Esophagus squamous epithelium (tissue), 5 donors: ENCODE measurements at regions not wholly inside any gene's neighbourhood (a gene's known extent, or its start where the extent isn't known, plus 50 kb on each side); places are given as distances from the start of the nearest gene placed in this dataset.

Experiments
- DNase-seq: peaks from one replicate; lab custom pipeline; 2025; lab: John Stamatoyannopoulos, UW
- H3K27ac ChIP-seq, 4 donors: fragments of 200-600 bp; sonication (generic); one replicate each; pipeline ENCODE4 v1.5.1; 2016 to 2019; ENCODE audit warnings: mild to moderate bottlenecking in 1 of 4
- H3K27me3 ChIP-seq, 4 donors: fragments of 200-600 bp; sonication (generic); 1 replicate in 3 of 4; 2 replicates in 1 of 4; pipeline versions ENCODE4 v1.5.1 to v1.6.0; 2017 to 2021; ENCODE audit warnings: antibody characterized with exemption in 1 of 4
- H3K36me3 ChIP-seq, 3 donors: fragments of 200-600 bp; sonication (generic); one replicate each; pipeline ENCODE4 v1.5.1; 2016 to 2019
- H3K4me1 ChIP-seq, 3 donors: fragments of 200-600 bp; sonication (generic); one replicate each; pipeline ENCODE4 v1.5.1; 2017 to 2019
- H3K4me3 ChIP-seq, 4 donors: fragments of 200-600 bp; sonication (generic); 1 replicate in 3 of 4; 2 replicates in 1 of 4; pipeline ENCODE4 v1.5.1; 2016 to 2019; ENCODE audit warnings: mild to moderate bottlenecking in 2 of 4, moderate library complexity in 1 of 4
- H3K9me3 ChIP-seq, 3 donors: fragments of 200-600 bp; sonication (generic); one replicate each; pipeline ENCODE4 v1.5.1; 2016 to 2019
- POLR2A ChIP-seq, 4 donors: fragments of 450-650 bp; IDR thresholded peaks; one replicate each; pipeline ENCODE4 v1.6.1; 2017; ENCODE audit warnings: antibody characterized with exemption in 4 of 4, mild to moderate bottlenecking in 4 of 4, moderate library complexity in 3 of 4
- WGBS, 2 donors: methylation state at CpG; one replicate each; pipeline ENCODE4 v1.1.5; 2018; 5-methylcytosine and 5-hydroxymethylcytosine counted together
- intact Hi-C: fragments of 100-400 bp; cut with DNase I; formaldehyde crosslinking; loops from one replicate; pipeline ENCODE4 v1.15.0; 2022
- TF ChIP-seq, protein P1 (sequence below), 6 experiments: fragments of 450-650 bp in 4 of 6; fragments of 200-600 bp in 2 of 6; sonication (generic) in 2 of 6; IDR thresholded peaks; one replicate each; pipeline ENCODE4 v1.5.1; 2016 to 2019; ENCODE audit warnings: antibody characterized with exemption in 6 of 6, mild to moderate bottlenecking in 4 of 6, moderate library complexity in 4 of 6
- donor health status: DM: yes; HTN: yes; CAD: no.

DNA sequence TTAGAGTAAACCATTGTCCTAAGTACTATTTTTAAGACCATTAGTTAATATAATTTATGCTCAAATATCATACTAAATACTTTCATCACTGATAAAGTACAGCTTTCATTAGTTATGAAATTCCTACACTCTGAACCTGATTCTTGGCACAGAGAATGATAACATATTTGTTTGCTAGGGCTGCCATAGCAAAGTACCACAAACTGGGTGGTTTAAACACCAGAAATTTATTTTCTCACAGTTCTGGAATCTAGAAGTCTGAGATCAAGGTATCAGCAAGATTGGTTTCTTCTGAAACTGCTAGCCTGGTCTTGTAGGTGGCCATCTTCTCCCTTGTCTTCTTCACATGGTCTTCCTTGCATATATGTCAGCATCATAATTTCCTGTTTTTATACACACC is 608.4 kb downstream of the TLE1 start:
- no peak overlapping the region for H3K27ac ChIP-seq
- no peaks in the 10 kb centered on the region for H3K27me3 ChIP-seq
- H3K36me3 ChIP-seq = no peaks in the 10 kb centered on the region
- intact Hi-C loops = no loop called here
- H3K9me3 ChIP-seq = no peaks in the 10 kb centered on the region
- DNase-seq = no peak
- H3K4me3 ChIP-seq = no peak overlapping the region
- peaks cover 0 to 23% (median 0%) of the 10 kb centered on the region in 3 donors for H3K4me1 ChIP-seq
- no peak for TF ChIP-seq POLR2A (IDR thresholded peaks at IDR 0.05)
- TF ChIP-seq, protein P1, sequence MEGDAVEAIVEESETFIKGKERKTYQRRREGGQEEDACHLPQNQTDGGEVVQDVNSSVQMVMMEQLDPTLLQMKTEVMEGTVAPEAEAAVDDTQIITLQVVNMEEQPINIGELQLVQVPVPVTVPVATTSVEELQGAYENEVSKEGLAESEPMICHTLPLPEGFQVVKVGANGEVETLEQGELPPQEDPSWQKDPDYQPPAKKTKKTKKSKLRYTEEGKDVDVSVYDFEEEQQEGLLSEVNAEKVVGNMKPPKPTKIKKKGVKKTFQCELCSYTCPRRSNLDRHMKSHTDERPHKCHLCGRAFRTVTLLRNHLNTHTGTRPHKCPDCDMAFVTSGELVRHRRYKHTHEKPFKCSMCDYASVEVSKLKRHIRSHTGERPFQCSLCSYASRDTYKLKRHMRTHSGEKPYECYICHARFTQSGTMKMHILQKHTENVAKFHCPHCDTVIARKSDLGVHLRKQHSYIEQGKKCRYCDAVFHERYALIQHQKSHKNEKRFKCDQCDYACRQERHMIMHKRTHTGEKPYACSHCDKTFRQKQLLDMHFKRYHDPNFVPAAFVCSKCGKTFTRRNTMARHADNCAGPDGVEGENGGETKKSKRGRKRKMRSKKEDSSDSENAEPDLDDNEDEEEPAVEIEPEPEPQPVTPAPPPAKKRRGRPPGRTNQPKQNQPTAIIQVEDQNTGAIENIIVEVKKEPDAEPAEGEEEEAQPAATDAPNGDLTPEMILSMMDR (IDR thresholded peaks at IDR 0.05) = no peak

DNA sequence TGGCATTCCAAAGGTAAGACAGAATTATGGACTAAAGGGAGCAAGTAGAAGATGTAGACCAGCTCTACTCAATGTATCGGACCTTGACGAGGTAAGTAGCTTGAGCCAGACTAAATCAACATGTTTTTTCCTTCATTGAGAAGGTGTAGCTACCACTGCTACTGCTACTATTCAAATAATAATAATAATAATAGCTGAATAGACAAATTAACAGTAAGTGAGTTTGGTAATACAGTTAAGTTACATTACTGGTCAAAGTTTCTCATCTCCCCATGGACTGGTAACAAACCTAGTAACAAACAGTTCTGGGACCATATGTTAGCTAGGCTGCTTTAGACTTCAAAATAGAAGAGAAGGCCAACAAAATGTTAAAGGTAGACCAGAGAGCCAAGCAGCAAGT is 609.2 kb downstream of the TLE1 start:
- DNase-seq = no peak
- Histone ChIP-seq H3K4me1 (peaks cover 0 to 23% (median 0%) of the 10 kb centered on the region in 3 donors), H3K4me3 (no peak overlapping the region), H3K27ac (no peak overlapping the region), H3K36me3 (no peaks in the 10 kb centered on the region), H3K9me3 (no peaks in the 10 kb centered on the region), H3K27me3 (no peaks in the 10 kb centered on the region)
- TF ChIP-seq, protein P1 (IDR thresholded peaks at IDR 0.05) = no peak
- no peak for TF ChIP-seq POLR2A (IDR thresholded peaks at IDR 0.05)
- intact Hi-C loops = no loop called here
- WGBS, 2 donors = 76 to 93% methylated on average over 2 of the region's 2 CpGs

- Histone ChIP-seq H3K27me3 (no peaks in the 10 kb centered on the region), H3K4me1 (peaks cover 0 to 20% (median 0%) of the 10 kb centered on the region in 3 donors), H3K9me3 (no peaks in the 10 kb centered on the region), H3K36me3 (no peaks in the 10 kb centered on the region), H3K4me3 (no peak overlapping the region), H3K27ac (no peak overlapping the region)
- intact Hi-C loops = no loop called here
- WGBS, 2 donors = 85 to 95% methylated on average over 2 of the region's 2 CpGs
- TF ChIP-seq, protein P1 (IDR thresholded peaks at IDR 0.05) = no peak
- DNase-seq = no peak
Measured at GRCh38 chr9:81079055-81079454, 610.3 kb downstream of the TLE1 start.

DNA sequence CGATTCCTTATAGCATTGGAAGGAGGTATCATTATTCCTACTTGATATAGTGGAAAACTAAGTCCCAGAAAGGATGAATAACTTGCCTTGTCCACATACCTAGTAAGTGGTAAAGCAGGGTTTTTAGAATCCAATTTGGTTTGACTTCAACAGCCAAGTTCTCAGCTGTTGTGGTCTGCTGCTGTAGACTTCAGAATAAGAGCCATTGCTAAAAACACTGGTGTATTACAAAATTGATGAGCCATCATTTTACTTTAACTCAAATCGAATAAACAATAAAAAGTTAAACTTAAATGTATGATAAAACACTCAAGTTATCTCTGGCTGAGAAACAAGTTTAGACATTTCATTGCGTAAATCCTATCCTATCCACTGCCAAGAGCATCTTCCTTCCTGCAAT is 610.8 kb downstream of the TLE1 start:
- H3K4me1 ChIP-seq = peaks cover 0 to 15% (median 0%) of the 10 kb centered on the region in 3 donors
- H3K27ac ChIP-seq = no peak overlapping the region
- H3K9me3 ChIP-seq = no peaks in the 10 kb centered on the region
- TF ChIP-seq POLR2A (IDR thresholded peaks at IDR 0.05) = no peak
- TF ChIP-seq, protein P1 (IDR thresholded peaks at IDR 0.05) = no peak
- H3K36me3 ChIP-seq = no peaks in the 10 kb centered on the region
- intact Hi-C loops = no loop called here
- no peak for DNase-seq
- no peaks in the 10 kb centered on the region for H3K27me3 ChIP-seq
- 74 to 79% methylated on average over 3 of the region's 3 CpGs for WGBS, 2 donors
- no peak overlapping the region for H3K4me3 ChIP-seq

DNA sequence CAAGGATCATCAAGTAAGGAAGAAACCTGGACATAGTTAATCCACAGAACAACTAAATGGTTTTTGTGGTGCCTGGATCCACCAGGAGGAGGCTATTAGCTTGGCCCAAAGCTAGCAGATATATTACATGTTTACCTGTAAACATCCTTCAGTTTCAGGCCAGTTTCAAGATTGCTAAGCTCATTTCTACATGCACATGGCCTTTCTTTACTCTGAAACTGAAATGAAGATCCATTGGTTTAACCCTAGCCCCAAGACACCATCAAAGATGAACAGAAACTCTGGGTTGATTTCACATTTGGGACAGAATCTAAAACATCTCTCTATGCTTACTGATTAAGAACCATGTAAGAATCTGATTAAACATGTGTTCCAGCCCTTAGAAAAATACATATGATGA is 611.8 kb downstream of the TLE1 start:
- Histone ChIP-seq H3K27ac (no peak overlapping the region), H3K4me3 (no peak overlapping the region), H3K36me3 (no peaks in the 10 kb centered on the region), H3K4me1 (peaks cover 0 to 6% (median 0%) of the 10 kb centered on the region in 3 donors), H3K9me3 (no peaks in the 10 kb centered on the region), H3K27me3 (no peaks in the 10 kb centered on the region)
- no peak for DNase-seq
- intact Hi-C loops = no loop called here
- TF ChIP-seq, protein P1 (IDR thresholded peaks at IDR 0.05) = no peak
- no peak for TF ChIP-seq POLR2A (IDR thresholded peaks at IDR 0.05)
